ENCODE measurements at regions not wholly inside any gene's neighbourhood (a gene's known extent, or its start where the extent isn't known, plus 50 kb on each side); places are given as distances from the start of the nearest gene placed in this dataset.
"Not testable (repeated sequence)": the region's sequence is repeated elsewhere in the genome, so short reads cannot be mapped to it uniquely, and the experiment has no call there.

- no peak for DNase-seq
Measured at GRCh38 chr4:120005527-120005926, 61.1 kb downstream of the MAD2L1 start.

- no peak for DNase-seq
Measured at GRCh38 chr4:120005076-120005475, 61.6 kb downstream of the MAD2L1 start.

- DNase-seq = no peak
Measured at GRCh38 chr4:120004054-120004453, 62.6 kb downstream of the MAD2L1 start.

- DNase-seq = no peak
Measured at GRCh38 chr4:120003193-120003592, 63.5 kb downstream of the MAD2L1 start.

- no peak for DNase-seq
Measured at GRCh38 chr4:120001850-120002249, 64.8 kb downstream of the MAD2L1 start.

GRCh38 chr4:120000591-120001296, 65.9 kb downstream of the MAD2L1 start:
- no peak for DNase-seq

GRCh38 chr4:119996024-119996423, 70.6 kb downstream of the MAD2L1 start:
- DNase-seq = not testable (repeated sequence)

GRCh38 chr4:119984996-119985395, 81.7 kb downstream of the MAD2L1 start:
- DNase-seq = no peak

- no peak for DNase-seq
Measured at GRCh38 chr4:119982756-119983155, 83.9 kb downstream of the MAD2L1 start.

GRCh38 chr4:119980456-119980855, 86.2 kb downstream of the MAD2L1 start:
- DNase-seq = no peak

- DNase-seq = no peak
Measured at GRCh38 chr4:119977076-119977940, 89.3 kb downstream of the MAD2L1 start.

GRCh38 chr4:119971431-119972084, 95.1 kb downstream of the MAD2L1 start:
- DNase-seq = no peak

GRCh38 chr4:119962631-119963030, 104.0 kb downstream of the MAD2L1 start:
- no peak for DNase-seq

GRCh38 chr4:119958983-119959382, 107.7 kb downstream of the MAD2L1 start:
- no peak for DNase-seq

GRCh38 chr4:119955256-119955655, 111.4 kb downstream of the MAD2L1 start:
- DNase-seq = no peak

- not testable (repeated sequence) for DNase-seq
Measured at GRCh38 chr4:119954487-119954886, 112.2 kb downstream of the MAD2L1 start.

GRCh38 chr4:119946359-119946758, 120.3 kb downstream of the MAD2L1 start:
- no peak for DNase-seq

- DNase-seq = no peak
Measured at GRCh38 chr4:119942806-119943205, 123.8 kb downstream of the MAD2L1 start.

- DNase-seq = no peak
Measured at GRCh38 chr4:119940557-119940956, 126.1 kb downstream of the MAD2L1 start.

GRCh38 chr4:119939071-119939995, 127.3 kb downstream of the MAD2L1 start:
- peak; percentile 56 for DNase-seq

GRCh38 chr4:119937746-119938145, 128.9 kb downstream of the MAD2L1 start:
- no peak for DNase-seq

- DNase-seq = no peak
Measured at GRCh38 chr4:119933606-119934005, 133.0 kb downstream of the MAD2L1 start.
